Breast epithelium (tissue), 4 donors: ENCODE measurements at regions not wholly inside any gene's neighbourhood (a gene's known extent, or its start where the extent isn't known, plus 50 kb on each side); places are given as distances from the start of the nearest gene placed in this dataset.

Experiments used
- DNase-seq, 2 donors: peaks; one replicate each; pipeline ENCODE4 v3.0.0-alpha.2; 2019; ENCODE audit warnings: low spot score in 2 of 2
- H3K27ac ChIP-seq, 2 donors: fragments of 200-600 bp; sonication (generic) in 1 of 2; one replicate each; pipeline ENCODE4 v1.5.1; 2016 to 2019; ENCODE audit warnings: mild to moderate bottlenecking in 1 of 2
- H3K27me3 ChIP-seq, 2 donors: fragments of 200-600 bp; sonication (generic) in 1 of 2; one replicate each; pipeline versions ENCODE4 v1.5.1 to v1.6.0; 2017 to 2019; ENCODE audit warnings: control low read depth in 1 of 2, mild to moderate bottlenecking in 1 of 2
- H3K36me3 ChIP-seq: fragments of 200-600 bp; one replicate; pipeline ENCODE4 v1.5.1; 2019
- H3K4me1 ChIP-seq, 2 donors: fragments of 200-600 bp; sonication (generic); one replicate each; pipeline ENCODE4 v1.5.1; 2016 to 2019; ENCODE audit warnings: control low read depth in 1 of 2
- H3K4me3 ChIP-seq, 3 donors: fragments of 200-600 bp; sonication (generic); 1 replicate in 2 of 3; 2 replicates in 1 of 3; pipeline ENCODE4 v1.5.1; 2016 to 2019; ENCODE audit warnings: mild to moderate bottlenecking in 3 of 3, moderate library complexity in 2 of 3
- H3K9me3 ChIP-seq, 2 donors: fragments of 200-600 bp; sonication (generic) in 1 of 2; one replicate each; pipeline ENCODE4 v1.5.1; 2016 to 2019; ENCODE audit warnings: control low read depth in 1 of 2
- POLR2A ChIP-seq: fragments of 450-650 bp; IDR thresholded peaks from one replicate; pipeline ENCODE4 v1.6.1; 2016; ENCODE audit warnings: antibody characterized with exemption, mild to moderate bottlenecking, moderate library complexity
- POLR2AphosphoS5 ChIP-seq, 3 donors: sonication (generic); formaldehyde crosslinking; IDR thresholded peaks; one replicate each; pipeline ENCODE4 v1.6.1; 2017; ENCODE audit warnings: antibody characterized with exemption in 3 of 3
- intact Hi-C: fragments of 100-400 bp; cut with DNase I; formaldehyde crosslinking; loops from one replicate; pipeline ENCODE4 v1.15.1; 2023; ENCODE audit warnings: low total_unique reads
- TF ChIP-seq, protein P1 (sequence below), 3 donors: fragments of 450-650 bp; IDR thresholded peaks; one replicate each; pipeline ENCODE4 v1.5.1; 2016 to 2017; ENCODE audit warnings: antibody characterized with exemption in 3 of 3, mild to moderate bottlenecking in 3 of 3, moderate library complexity in 3 of 3

DNA sequence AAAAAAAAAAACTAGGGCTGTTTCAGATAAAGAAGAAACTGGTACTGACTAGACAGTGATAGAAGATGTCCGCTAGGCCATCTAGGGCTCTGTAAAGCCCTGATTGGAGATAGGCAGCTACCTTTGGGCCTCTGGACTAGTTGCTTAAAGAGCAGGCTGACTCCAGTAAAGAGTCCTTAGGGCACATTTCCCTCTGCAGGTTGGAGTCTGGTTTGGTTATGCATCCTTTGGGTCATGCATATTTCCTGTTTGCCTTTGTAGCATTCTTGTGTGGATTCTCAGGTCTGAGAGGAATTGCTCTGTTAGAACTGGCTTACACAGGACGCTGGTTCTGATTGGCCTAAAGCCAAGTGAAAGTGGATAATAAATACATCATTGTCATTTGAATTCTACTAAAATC is 165.5 kb upstream of the LRRN1 start:
- DNase-seq: no peak
- no peak overlapping the region for H3K27ac ChIP-seq

DNA sequence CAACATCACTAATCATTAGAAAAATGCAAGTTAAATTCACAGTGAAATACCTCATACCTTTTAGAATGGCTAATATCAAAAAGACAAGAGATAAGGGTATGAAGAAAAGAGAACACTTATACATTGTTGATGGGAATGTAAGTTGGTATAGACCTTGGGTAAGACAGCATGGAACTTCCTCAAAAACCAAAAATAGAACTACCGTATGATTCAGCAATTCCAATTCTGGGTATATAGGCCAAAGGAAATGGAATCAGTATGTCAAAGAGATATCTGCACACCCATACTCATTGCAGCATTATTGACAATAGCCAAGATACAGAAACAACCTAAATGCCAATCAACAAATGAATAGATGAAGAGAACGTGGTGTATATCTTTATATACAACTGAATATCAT is 166.8 kb upstream of the LRRN1 start:
- no peak for TF ChIP-seq POLR2A
- TF ChIP-seq POLR2AphosphoS5 (IDR thresholded peaks at IDR 0.05): no peak
- TF ChIP-seq, protein P1, sequence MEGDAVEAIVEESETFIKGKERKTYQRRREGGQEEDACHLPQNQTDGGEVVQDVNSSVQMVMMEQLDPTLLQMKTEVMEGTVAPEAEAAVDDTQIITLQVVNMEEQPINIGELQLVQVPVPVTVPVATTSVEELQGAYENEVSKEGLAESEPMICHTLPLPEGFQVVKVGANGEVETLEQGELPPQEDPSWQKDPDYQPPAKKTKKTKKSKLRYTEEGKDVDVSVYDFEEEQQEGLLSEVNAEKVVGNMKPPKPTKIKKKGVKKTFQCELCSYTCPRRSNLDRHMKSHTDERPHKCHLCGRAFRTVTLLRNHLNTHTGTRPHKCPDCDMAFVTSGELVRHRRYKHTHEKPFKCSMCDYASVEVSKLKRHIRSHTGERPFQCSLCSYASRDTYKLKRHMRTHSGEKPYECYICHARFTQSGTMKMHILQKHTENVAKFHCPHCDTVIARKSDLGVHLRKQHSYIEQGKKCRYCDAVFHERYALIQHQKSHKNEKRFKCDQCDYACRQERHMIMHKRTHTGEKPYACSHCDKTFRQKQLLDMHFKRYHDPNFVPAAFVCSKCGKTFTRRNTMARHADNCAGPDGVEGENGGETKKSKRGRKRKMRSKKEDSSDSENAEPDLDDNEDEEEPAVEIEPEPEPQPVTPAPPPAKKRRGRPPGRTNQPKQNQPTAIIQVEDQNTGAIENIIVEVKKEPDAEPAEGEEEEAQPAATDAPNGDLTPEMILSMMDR (IDR thresholded peaks at IDR 0.05): no peak
- no peak for DNase-seq
- H3K9me3 ChIP-seq: no peaks in the 10 kb centered on the region

More for the DNA sequence above, 165.5 kb upstream of the LRRN1 start:
- no peaks in the 10 kb centered on the region for H3K9me3 ChIP-seq
- H3K27me3 ChIP-seq: no peaks in the 10 kb centered on the region
- intact Hi-C loops: no loop called here
- no peak overlapping the region for H3K4me3 ChIP-seq
- H3K36me3 ChIP-seq: no peaks in the 10 kb centered on the region
- TF ChIP-seq POLR2A: no peak
- TF ChIP-seq, protein P1 (IDR thresholded peaks at IDR 0.05): no peak
- TF ChIP-seq POLR2AphosphoS5 (IDR thresholded peaks at IDR 0.05): no peak
- H3K4me1 ChIP-seq: no peaks in the 10 kb centered on the region

DNA sequence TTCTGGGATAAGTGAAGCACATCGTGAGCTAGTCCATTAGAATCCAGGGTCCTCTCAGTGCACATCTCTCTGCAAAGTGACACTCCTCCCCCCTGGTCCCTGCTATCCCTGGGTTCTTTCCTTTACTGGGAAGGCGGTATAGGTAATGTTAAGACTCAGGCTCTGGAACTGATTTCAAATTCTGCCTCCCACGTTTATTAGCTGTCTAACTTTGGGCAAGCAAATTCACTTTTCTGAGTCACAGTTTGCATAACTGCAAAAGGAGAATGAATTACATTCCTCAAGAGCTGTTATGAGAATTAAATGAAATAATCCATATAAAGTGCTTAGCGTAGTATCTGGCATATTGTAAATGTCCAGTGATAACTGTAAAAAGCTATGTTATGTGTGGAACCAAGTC is 168.1 kb upstream of the LRRN1 start:
- Histone ChIP-seq H3K36me3 (no peaks in the 10 kb centered on the region), H3K9me3 (no peaks in the 10 kb centered on the region), H3K27me3 (no peaks in the 10 kb centered on the region), H3K27ac (no peak overlapping the region), H3K4me1 (no peaks in the 10 kb centered on the region), H3K4me3 (no peak overlapping the region)
- DNase-seq: no peak
- TF ChIP-seq, protein P1 (IDR thresholded peaks at IDR 0.05): no peak
- TF ChIP-seq POLR2AphosphoS5 (IDR thresholded peaks at IDR 0.05) (no peak), POLR2A (no peak)
- intact Hi-C loops: no loop called here

More for the DNA sequence above, 166.8 kb upstream of the LRRN1 start:
- no peaks in the 10 kb centered on the region for H3K36me3 ChIP-seq
- no peak overlapping the region for H3K4me3 ChIP-seq
- intact Hi-C loops: no loop called here
- H3K27me3 ChIP-seq: no peaks in the 10 kb centered on the region
- H3K27ac ChIP-seq: no peak overlapping the region
- H3K4me1 ChIP-seq: no peaks in the 10 kb centered on the region

DNA sequence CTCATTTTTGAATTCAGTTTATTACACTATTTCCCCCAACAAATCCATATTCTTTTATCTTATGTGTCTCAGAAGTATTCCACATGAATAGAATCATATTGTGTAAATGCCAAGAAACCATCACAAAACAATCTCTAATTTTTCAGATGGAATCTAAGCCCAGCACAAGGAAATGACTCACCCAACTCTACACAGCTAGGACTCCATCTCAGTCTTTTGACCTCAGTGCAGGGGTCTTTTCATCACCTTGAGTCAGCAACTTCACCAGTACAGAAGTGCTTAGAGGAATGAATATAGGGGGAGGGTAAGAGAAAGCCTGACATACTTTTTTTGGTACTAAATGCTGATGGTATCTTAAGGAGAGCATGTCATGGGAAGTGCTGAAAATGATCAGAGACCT is 169.3 kb upstream of the LRRN1 start:
- Histone ChIP-seq H3K36me3 (no peaks in the 10 kb centered on the region), H3K4me3 (no peak overlapping the region), H3K27ac (no peak overlapping the region), H3K27me3 (no peaks in the 10 kb centered on the region), H3K9me3 (no peaks in the 10 kb centered on the region), H3K4me1 (no peaks in the 10 kb centered on the region)
- no peak for DNase-seq
- no peak for TF ChIP-seq POLR2AphosphoS5 (IDR thresholded peaks at IDR 0.05)
- TF ChIP-seq, protein P1 (IDR thresholded peaks at IDR 0.05): no peak
- no peak for TF ChIP-seq POLR2A
- intact Hi-C loops: no loop called here

DNA sequence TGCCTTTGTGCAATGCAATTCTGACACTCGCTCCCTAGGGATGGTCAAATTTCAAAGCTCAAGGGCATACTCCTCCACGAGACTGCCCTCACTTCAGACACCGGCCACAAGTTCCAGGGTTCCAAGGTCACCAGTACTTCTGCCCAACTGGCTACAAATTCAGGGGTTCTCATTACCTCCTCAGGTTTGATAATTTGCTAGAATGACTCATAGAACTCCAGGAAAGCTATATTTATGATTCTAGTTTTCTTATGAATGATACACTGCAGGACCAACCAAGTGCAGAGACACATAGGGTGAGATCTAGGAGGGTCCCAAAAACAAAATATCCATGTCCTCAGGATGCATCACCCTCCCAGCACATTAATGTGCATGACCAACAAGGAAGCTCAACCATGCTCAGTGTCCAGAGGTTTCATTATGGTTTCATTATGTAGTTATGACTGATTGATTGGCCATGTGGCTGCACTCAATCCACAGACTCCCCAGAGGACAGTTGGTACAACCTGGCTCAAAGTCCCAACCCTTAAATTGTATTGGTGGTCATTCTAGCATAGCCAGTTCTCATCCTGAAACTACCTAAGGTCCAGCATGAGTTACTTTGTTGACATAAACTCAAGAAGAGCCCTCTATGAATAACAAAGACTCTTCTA is 170.4 kb upstream of the LRRN1 start:
- H3K27me3 ChIP-seq: no peaks in the 10 kb centered on the region
- H3K36me3 ChIP-seq: no peaks in the 10 kb centered on the region
- intact Hi-C loops: no loop called here
- H3K4me3 ChIP-seq: no peak overlapping the region
- DNase-seq: no peak
- TF ChIP-seq POLR2AphosphoS5 (IDR thresholded peaks at IDR 0.05): no peak
- TF ChIP-seq POLR2A: no peak
- TF ChIP-seq, protein P1 (IDR thresholded peaks at IDR 0.05): no peak
- H3K27ac ChIP-seq: no peak overlapping the region
- H3K4me1 ChIP-seq: no peaks in the 10 kb centered on the region
- no peaks in the 10 kb centered on the region for H3K9me3 ChIP-seq
